ENCODE measurements at regions not wholly inside any gene's neighbourhood (a gene's known extent, or its start where the extent isn't known, plus 50 kb on each side); places are given as distances from the start of the nearest gene placed in this dataset.

DNA sequence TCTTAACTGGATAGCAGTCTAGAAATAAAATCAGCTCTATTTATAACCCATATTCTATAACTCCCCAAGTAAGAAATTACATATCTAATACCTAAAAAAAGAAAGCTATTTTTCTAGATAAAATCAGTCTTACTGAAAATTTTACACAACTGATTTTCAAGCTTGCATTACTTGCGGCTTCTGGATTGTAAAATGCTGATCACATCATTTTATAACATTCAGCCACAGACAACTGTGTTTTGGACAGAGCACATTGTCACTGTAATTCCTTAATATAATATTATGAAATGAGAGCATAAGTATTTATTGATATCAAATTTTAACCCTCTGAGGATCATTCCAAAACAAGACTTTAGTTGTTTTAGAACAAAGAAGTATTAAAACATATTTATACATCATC, 78.5 kb upstream of the ARID2 start:
- no peak for TF ChIP-seq ELF4 (IDR thresholded peaks at IDR 0.05)
- TF ChIP-seq FOXK2 (IDR thresholded peaks at IDR 0.05): no peak
- no peak for TF ChIP-seq L3MBTL2 (conservative IDR thresholded peaks at IDR 0.05)
- TF ChIP-seq TARDBP (IDR thresholded peaks at IDR 0.05): no peak
- no peak for TF ChIP-seq BHLHE40 (IDR thresholded peaks at IDR 0.05; ENCODE audit: borderline replicate concordance)
- no peak for TF ChIP-seq SP1 (IDR thresholded peaks at IDR 0.05)
- no peak for TF ChIP-seq CTBP1 (IDR thresholded peaks at IDR 0.05; ENCODE audit: borderline replicate concordance)
- no peak for TF ChIP-seq FOXM1 (IDR thresholded peaks at IDR 0.05; ENCODE audit: borderline replicate concordance)
